Spinal cord (tissue), 9 donors: ENCODE measurements at regions not wholly inside any gene's neighbourhood (a gene's known extent, or its start where the extent isn't known, plus 50 kb on each side); places are given as distances from the start of the nearest gene placed in this dataset.

Experiments used
- DNase-seq, 6 donors: peaks; one replicate each; pipeline versions ENCODE4 v3.0.0 to v3.0.0-alpha.2; 2013 to 2015; ENCODE audit warnings: low spot score in 6 of 6, low read depth in 4 of 6
- H3K27ac ChIP-seq: one replicate; pipeline ENCODE4 v1.5.1; 2013; ENCODE audit warnings: low read depth, low read length, control low read depth
- H3K27me3 ChIP-seq: one replicate; pipeline ENCODE4 v1.6.1; 2013; ENCODE audit warnings: low read length; ENCODE audit not compliant: control insufficient read depth, insufficient read depth
- H3K36me3 ChIP-seq: one replicate; pipeline ENCODE4 v1.6.1; 2013; ENCODE audit warnings: low read length; ENCODE audit not compliant: control insufficient read depth, insufficient read depth
- H3K4me1 ChIP-seq: one replicate; pipeline ENCODE4 v1.6.1; 2013; ENCODE audit warnings: low read length; ENCODE audit not compliant: control insufficient read depth, insufficient read depth
- H3K4me3 ChIP-seq: one replicate; pipeline ENCODE4 v1.5.1; 2013; ENCODE audit warnings: low read depth, low read length, control low read depth
- H3K9me3 ChIP-seq: one replicate; pipeline ENCODE4 v1.6.1; 2013; ENCODE audit warnings: low read length; ENCODE audit not compliant: control insufficient read depth, insufficient read depth
- WGBS: methylation state at CpG from one replicate; pipeline ENCODE4 v1.1.5; 2013; ENCODE audit warnings: missing lambda C conversion rate; ENCODE audit not compliant: insufficient coverage; 5-methylcytosine and 5-hydroxymethylcytosine counted together
- donor health status: healthy.

GRCh38 chr4:22336822-22337221 lies 179.0 kb downstream of the ADGRA3 start:
- DNase-seq: no peak
- H3K4me3 ChIP-seq: no peak overlapping the region
- no CpG with 5 or more reads among the region's 6 CpGs for WGBS
- no peaks in the 10 kb centered on the region for H3K36me3 ChIP-seq
- H3K27me3 ChIP-seq: no peaks in the 10 kb centered on the region
- no peak overlapping the region for H3K27ac ChIP-seq
- no peaks in the 10 kb centered on the region for H3K4me1 ChIP-seq
- no peaks in the 10 kb centered on the region for H3K9me3 ChIP-seq

DNA sequence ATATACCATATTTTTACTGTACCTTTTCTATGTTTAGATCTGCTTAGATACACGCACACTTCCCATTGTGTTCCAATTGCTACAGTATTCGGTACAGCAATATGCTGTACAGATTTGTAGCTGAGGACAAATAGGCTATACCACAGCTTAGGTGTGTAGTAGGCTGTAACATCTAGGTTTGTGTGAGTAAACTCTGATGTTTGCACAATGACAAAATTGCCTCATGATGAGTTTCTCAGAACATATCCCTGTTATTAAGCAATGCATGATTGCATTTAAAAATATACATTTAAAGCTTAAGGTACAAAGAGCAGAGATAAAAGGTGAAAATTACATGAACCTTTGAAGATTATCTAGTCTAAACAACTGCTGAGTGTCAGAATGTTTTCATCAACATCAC lies 181.7 kb downstream of the ADGRA3 start:
- no peak overlapping the region for H3K4me3 ChIP-seq
- H3K9me3 ChIP-seq: no peaks in the 10 kb centered on the region
- WGBS: no CpG with 5 or more reads among the region's 2 CpGs
- H3K27ac ChIP-seq: no peak overlapping the region
- no peaks in the 10 kb centered on the region for H3K36me3 ChIP-seq
- DNase-seq: no peak
- no peaks in the 10 kb centered on the region for H3K27me3 ChIP-seq
- H3K4me1 ChIP-seq: no peaks in the 10 kb centered on the region

DNA sequence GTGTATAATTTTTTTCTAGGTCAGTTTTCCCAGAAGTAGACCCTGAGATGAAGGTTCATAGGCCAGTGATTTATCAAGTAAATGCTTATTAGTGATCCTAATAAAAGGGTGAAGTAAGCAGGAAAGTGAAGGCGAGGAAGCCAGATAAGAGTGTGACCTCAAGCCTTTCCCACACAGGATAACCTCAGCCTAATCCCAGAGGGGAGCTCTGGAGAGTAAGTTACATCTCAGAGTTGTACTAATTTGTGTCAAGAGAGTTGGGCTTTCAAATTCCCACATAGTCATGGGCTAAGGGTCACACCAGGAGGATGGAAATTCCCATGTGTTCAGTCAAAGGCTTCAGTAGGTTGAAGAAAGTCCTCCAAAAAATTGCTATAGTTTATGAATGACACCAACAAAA lies 191.4 kb downstream of the ADGRA3 start:
- WGBS: no CpG with 5 or more reads among the region's 1 CpG

GRCh38 chr4:22323691-22324090 lies 192.2 kb downstream of the ADGRA3 start:
- no CpG with 5 or more reads among the region's 2 CpGs for WGBS
- peak in 1 of 6 donors; percentile 14 for DNase-seq
- H3K4me1 ChIP-seq: no peaks in the 10 kb centered on the region
- no peaks in the 10 kb centered on the region for H3K27me3 ChIP-seq
- H3K4me3 ChIP-seq: no peak overlapping the region
- H3K9me3 ChIP-seq: no peaks in the 10 kb centered on the region
- no peak overlapping the region for H3K27ac ChIP-seq
- no peaks in the 10 kb centered on the region for H3K36me3 ChIP-seq

More for the DNA sequence above, 191.4 kb downstream of the ADGRA3 start:
- no peaks in the 10 kb centered on the region for H3K36me3 ChIP-seq
- H3K9me3 ChIP-seq: no peaks in the 10 kb centered on the region
- DNase-seq: no peak
- H3K4me1 ChIP-seq: no peaks in the 10 kb centered on the region
- no peak overlapping the region for H3K4me3 ChIP-seq
- H3K27me3 ChIP-seq: no peaks in the 10 kb centered on the region
- no peak overlapping the region for H3K27ac ChIP-seq

DNA sequence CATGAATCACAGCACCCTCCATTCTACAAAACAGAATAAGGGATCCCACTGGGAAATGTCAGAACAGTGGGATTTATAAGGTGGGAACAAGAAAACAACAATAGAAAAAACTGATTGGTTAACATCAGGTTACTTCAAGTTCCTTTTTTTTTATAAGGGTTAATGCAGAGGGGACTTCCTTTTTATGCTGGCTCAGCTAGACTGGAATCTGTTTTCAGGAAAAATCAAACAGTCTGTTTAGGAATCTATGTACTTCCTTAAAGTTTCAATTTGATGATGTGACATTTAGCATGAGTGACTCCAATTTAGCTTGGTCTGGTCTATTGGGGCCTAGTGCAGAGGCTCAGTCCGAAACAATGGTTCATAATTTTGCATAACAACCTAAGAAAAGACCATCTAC lies 192.9 kb downstream of the ADGRA3 start:
- no peaks in the 10 kb centered on the region for H3K4me1 ChIP-seq
- no peak overlapping the region for H3K27ac ChIP-seq
- no peaks in the 10 kb centered on the region for H3K27me3 ChIP-seq
- H3K4me3 ChIP-seq: no peak overlapping the region
- WGBS: no CpG with 5 or more reads among the region's 1 CpG
- H3K36me3 ChIP-seq: no peaks in the 10 kb centered on the region
- no peaks in the 10 kb centered on the region for H3K9me3 ChIP-seq
- DNase-seq: no peak

DNA sequence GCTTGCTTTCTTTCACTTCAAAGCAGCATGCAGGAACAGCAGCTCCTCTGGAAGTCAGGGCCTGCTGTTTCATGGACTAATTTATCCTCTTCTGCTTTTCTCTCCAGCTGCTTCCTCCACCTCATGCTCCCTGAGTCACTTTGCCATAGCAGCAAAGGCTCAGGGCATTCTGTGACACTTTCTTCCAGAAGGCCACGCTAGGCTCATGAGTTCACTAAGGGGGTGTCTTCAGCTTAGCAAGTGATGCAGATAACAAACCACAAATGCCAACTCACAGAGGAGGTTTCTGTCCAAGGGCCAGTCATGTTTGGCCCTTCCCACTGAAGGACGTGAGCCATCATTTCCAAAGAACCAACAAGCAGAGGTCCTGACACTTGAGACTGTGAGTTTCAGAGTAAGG lies 200.2 kb downstream of the ADGRA3 start:
- Histone ChIP-seq H3K36me3 (no peaks in the 10 kb centered on the region), H3K27me3 (no peaks in the 10 kb centered on the region), H3K4me3 (no peak overlapping the region), H3K9me3 (no peaks in the 10 kb centered on the region), H3K4me1 (no peaks in the 10 kb centered on the region), H3K27ac (no peak overlapping the region)
- WGBS: no CpG with 5 or more reads among the region's 2 CpGs
- DNase-seq: peak in 1 of 6 donors; percentile 56

DNA sequence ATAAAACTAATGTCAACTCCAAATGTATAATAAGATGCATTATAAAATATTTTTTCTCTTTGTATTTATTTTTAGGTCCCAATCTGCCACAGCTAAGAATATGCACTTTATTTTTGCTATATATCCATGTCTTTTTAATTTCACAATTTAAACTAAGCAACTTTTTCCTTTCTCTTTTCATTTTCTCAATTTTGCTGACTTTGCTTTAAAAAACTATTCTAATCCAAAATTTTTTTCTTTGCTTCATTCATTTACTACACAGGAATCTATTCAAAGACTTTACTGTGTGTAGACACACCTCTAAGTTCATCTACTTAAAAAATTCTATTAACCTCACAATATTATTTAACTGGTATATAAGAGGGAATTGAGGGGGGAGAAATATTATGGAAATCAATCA lies 201.9 kb downstream of the ADGRA3 start:
- H3K27me3 ChIP-seq: no peaks in the 10 kb centered on the region
- no peaks in the 10 kb centered on the region for H3K4me1 ChIP-seq
- H3K9me3 ChIP-seq: no peaks in the 10 kb centered on the region
- H3K4me3 ChIP-seq: no peak overlapping the region
- no peak overlapping the region for H3K27ac ChIP-seq
- DNase-seq: no peak
- no peaks in the 10 kb centered on the region for H3K36me3 ChIP-seq

DNA sequence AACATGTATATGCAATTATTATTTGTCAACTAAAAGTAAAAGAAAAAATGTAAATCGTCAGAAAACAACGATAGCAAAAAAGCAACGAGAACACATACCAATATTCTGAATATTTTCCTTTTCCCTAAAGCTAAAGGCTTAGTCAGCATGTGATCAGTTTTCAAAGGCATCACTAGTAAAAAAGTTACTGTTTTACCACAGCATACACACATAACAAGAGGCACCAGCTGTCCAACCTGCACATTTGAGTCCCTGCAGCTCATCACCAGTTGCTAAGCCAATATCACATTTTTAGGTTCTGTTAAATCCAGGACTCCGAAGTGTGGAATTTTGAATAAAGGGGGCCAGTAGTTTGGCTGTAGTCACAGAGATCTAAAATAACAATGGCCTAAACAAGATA lies 203.8 kb downstream of the ADGRA3 start:
- DNase-seq: no peak
- H3K27ac ChIP-seq: no peak overlapping the region
- H3K4me1 ChIP-seq: no peaks in the 10 kb centered on the region
- no peaks in the 10 kb centered on the region for H3K36me3 ChIP-seq
- no peaks in the 10 kb centered on the region for H3K9me3 ChIP-seq
- WGBS: no CpG with 5 or more reads among the region's 4 CpGs
- H3K27me3 ChIP-seq: no peaks in the 10 kb centered on the region
- no peak overlapping the region for H3K4me3 ChIP-seq

DNA sequence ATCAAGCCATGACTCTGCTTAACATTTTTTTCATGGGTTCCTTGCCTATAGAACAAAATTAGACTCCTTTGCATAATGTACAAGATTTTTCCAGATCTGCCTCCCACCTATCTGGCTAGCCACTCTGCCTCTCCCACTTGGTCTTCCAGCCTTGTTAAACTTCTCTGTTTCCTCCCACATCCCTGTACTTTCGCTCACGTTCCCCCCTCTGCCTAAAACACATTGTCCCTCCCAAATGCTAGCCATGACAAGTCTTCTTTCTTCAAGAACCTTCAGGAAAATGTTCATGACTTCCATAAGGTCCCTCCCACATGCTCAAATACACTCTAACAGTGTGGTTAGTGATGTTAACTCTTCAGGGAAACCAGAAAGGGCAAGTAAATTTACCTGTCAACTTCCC lies 214.6 kb downstream of the ADGRA3 start:
- Histone ChIP-seq H3K4me3 (no peak overlapping the region), H3K27ac (no peak overlapping the region), H3K27me3 (no peaks in the 10 kb centered on the region), H3K4me1 (no peaks in the 10 kb centered on the region), H3K9me3 (no peaks in the 10 kb centered on the region), H3K36me3 (no peaks in the 10 kb centered on the region)
- WGBS: 88% methylated on average over 2 of the region's 2 CpGs
- no peak for DNase-seq

DNA sequence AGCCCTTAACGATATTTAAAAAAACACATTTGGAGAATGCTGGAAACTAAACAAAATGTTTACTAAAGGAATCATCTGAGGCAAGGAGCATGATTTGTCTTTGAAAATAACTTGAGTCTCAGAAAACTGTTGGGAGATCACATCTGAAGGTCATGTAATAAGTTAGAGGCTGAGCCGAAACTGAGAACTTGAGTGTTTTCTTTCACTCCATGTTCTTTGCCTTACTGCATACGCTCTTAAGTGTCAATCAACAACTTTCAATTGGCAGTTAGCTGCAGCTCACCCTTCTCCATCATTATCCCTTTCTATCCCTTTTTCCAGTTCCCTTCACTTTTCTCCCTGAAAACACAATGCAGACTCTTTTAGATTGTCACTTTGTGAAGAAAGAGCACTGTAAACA lies 216.2 kb downstream of the ADGRA3 start:
- H3K4me3 ChIP-seq: no peak overlapping the region
- no peaks in the 10 kb centered on the region for H3K4me1 ChIP-seq
- H3K27ac ChIP-seq: no peak overlapping the region
- DNase-seq: no peak
- H3K36me3 ChIP-seq: no peaks in the 10 kb centered on the region
- H3K27me3 ChIP-seq: no peaks in the 10 kb centered on the region
- WGBS: 100% methylated on average over 2 of the region's 3 CpGs
- H3K9me3 ChIP-seq: no peaks in the 10 kb centered on the region
